Femur (tissue), 1 donor: ENCODE measurements at regions not wholly inside any gene's neighbourhood (a gene's known extent, or its start where the extent isn't known, plus 50 kb on each side); places are given as distances from the start of the nearest gene placed in this dataset.

Experiments used
- DNase-seq: peaks from one replicate; pipeline ENCODE4 v3.0.0-alpha.2; 2017

GRCh38 chr12:75587340-75588106 lies 76.1 kb upstream of the KRR1 start:
- no peak for DNase-seq

GRCh38 chr12:75585330-75585729 lies 73.9 kb upstream of the KRR1 start:
- DNase-seq = no peak

GRCh38 chr12:75583355-75583754 lies 71.9 kb upstream of the KRR1 start:
- DNase-seq = no peak

GRCh38 chr12:75581515-75581914 lies 70.1 kb upstream of the KRR1 start:
- no peak for DNase-seq

GRCh38 chr12:75579552-75579951 lies 68.1 kb upstream of the KRR1 start:
- DNase-seq = no peak

- no peak for DNase-seq
Measured at GRCh38 chr12:75578546-75578945, 67.1 kb upstream of the KRR1 start.

- DNase-seq = no peak
Measured at GRCh38 chr12:75577812-75578211, 66.4 kb upstream of the KRR1 start.

GRCh38 chr12:75571656-75572205 lies 60.3 kb upstream of the KRR1 start:
- no peak for DNase-seq

- DNase-seq = no peak
Measured at GRCh38 chr12:75571204-75571603, 59.8 kb upstream of the KRR1 start.

- peak; percentile 36 for DNase-seq
Measured at GRCh38 chr12:75568801-75569200, 57.4 kb upstream of the KRR1 start.

GRCh38 chr12:75568393-75568792 lies 57.0 kb upstream of the KRR1 start:
- DNase-seq = no peak

GRCh38 chr12:75565795-75566194 lies 54.4 kb upstream of the KRR1 start:
- DNase-seq = no peak

- DNase-seq = peak; percentile 61
Measured at GRCh38 chr12:75564852-75565251, 53.4 kb upstream of the KRR1 start.

- peak; percentile 39 for DNase-seq
Measured at GRCh38 chr12:75564398-75564797, 53.0 kb upstream of the KRR1 start.

GRCh38 chr12:75563351-75563750 lies 51.9 kb upstream of the KRR1 start:
- DNase-seq = no peak

- no peak for DNase-seq
Measured at GRCh38 chr12:75561921-75562320, 50.5 kb upstream of the KRR1 start.
